ENCODE measurements at regions not wholly inside any gene's neighbourhood (a gene's known extent, or its start where the extent isn't known, plus 50 kb on each side); places are given as distances from the start of the nearest gene placed in this dataset.

DNA sequence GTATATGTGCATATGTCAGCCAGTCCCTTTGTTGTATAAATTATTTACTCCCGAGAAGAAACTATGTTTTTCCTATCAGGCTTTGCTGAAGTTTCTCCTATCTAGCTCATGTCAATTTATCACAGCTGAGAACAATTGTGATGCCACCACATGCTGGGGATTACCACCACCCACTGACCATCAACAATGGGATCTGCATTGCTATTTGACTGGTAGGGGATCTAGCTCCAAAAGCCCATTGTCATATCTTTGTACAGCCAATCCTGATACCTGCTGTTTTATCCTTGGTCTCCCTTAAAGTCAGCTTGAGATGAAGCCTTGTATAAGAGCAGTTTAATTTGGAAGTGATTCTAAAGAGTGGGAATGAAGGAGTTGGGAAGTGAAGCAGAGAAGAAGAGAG is 53.9 kb upstream of the KCNN2 start:
- Histone ChIP-seq H3K36me3 (no peaks in the 10 kb centered on the region), H3K4me1 (no peaks in the 10 kb centered on the region), H3K9me3 (no peaks in the 10 kb centered on the region), H3K4me3 (no peak overlapping the region), H3K27ac (no peak overlapping the region), H3K27me3 (no peaks in the 10 kb centered on the region)
- no peak for DNase-seq
- 54 to 61% methylated on average over 1 of the region's 1 CpG for WGBS, 2 donors
- ATAC-seq: no peak
- no peak for FAIRE-seq
- TF ChIP-seq, protein P1, sequence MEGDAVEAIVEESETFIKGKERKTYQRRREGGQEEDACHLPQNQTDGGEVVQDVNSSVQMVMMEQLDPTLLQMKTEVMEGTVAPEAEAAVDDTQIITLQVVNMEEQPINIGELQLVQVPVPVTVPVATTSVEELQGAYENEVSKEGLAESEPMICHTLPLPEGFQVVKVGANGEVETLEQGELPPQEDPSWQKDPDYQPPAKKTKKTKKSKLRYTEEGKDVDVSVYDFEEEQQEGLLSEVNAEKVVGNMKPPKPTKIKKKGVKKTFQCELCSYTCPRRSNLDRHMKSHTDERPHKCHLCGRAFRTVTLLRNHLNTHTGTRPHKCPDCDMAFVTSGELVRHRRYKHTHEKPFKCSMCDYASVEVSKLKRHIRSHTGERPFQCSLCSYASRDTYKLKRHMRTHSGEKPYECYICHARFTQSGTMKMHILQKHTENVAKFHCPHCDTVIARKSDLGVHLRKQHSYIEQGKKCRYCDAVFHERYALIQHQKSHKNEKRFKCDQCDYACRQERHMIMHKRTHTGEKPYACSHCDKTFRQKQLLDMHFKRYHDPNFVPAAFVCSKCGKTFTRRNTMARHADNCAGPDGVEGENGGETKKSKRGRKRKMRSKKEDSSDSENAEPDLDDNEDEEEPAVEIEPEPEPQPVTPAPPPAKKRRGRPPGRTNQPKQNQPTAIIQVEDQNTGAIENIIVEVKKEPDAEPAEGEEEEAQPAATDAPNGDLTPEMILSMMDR (IDR thresholded peaks at IDR 0.05): no peak
- intact Hi-C loops (cut with DNase I): no loop called here

DNA sequence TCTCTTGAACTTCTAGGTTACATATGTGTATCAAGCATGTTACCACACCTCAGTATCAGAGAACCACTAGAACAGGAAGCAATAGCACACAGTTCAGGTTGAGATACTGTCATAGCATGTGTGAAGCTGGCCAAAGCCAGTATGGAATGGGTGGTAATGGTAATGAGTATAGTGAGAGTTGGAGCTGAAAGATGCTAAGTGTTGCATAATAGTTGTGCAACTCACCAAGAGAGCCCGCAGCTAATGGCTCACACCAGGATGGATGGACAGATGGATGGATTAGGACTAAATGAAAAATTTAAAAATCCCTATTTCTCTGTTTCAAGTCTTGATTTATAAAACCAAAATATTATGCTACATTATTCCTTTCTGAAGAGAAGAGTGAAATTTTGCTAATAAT is 53.4 kb upstream of the KCNN2 start:
- intact Hi-C loops (cut with DNase I): no loop called here
- Histone ChIP-seq H3K36me3 (no peaks in the 10 kb centered on the region), H3K27me3 (no peaks in the 10 kb centered on the region), H3K4me1 (no peaks in the 10 kb centered on the region), H3K4me3 (no peak overlapping the region), H3K27ac (no peak overlapping the region), H3K9me3 (no peaks in the 10 kb centered on the region)
- ATAC-seq: no peak
- FAIRE-seq: no peak
- TF ChIP-seq, protein P1 (IDR thresholded peaks at IDR 0.05): no peak
- DNase-seq: no peak
- 88 to 96% methylated on average over 1 of the region's 1 CpG for WGBS, 2 donors

DNA sequence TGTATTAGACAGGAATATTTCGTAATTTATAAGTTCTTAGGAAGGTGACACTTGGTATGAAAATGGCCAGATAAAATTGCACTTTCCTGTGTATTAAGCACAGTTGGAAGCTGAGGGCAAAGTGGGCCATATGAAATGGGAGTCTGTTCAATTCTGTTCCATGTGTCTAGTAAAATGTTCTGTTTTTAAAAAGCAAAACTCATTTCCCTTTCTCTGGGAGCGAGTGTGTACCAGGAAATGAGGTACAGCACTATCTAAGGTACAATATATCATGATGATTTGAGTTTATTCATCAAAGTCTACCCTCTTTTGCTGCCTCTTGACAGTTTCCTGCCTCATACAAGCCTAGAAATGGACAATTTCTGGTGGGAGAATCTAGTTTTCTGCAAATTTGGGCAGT is 51.2 kb upstream of the KCNN2 start:
- Histone ChIP-seq H3K27me3 (no peaks in the 10 kb centered on the region), H3K27ac (no peak overlapping the region), H3K36me3 (no peaks in the 10 kb centered on the region), H3K9me3 (no peaks in the 10 kb centered on the region), H3K4me1 (no peaks in the 10 kb centered on the region), H3K4me3 (no peak overlapping the region)
- no peak for ATAC-seq
- no peak for FAIRE-seq
- DNase-seq: no peak
- TF ChIP-seq, protein P1 (IDR thresholded peaks at IDR 0.05): no peak
- 81 to 87% methylated on average over 2 of the region's 2 CpGs for WGBS, 2 donors
- intact Hi-C loops (cut with DNase I): no loop called here

DNA sequence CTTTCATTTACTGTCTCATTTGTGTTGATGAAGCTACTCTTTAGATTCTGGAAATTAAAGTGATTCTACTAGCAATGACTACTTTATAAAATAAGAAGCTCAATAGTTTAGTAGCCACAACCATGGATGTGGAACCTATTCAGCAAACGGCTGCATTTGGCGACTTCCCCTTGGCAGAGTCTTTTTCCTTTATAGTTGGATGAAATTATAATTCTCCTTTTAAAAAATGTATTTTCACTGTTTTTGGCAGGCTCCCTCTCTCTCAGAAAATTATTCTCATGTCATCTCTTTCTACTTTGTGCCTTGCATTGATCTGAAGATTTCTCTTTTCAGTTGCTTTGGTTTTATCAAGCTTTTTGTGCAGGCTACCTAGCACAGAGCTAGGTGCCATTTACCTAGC is 50.6 kb upstream of the KCNN2 start:
- WGBS, 2 donors: 78 to 79% methylated on average over 2 of the region's 2 CpGs
- Histone ChIP-seq H3K4me1 (no peaks in the 10 kb centered on the region), H3K27ac (no peak overlapping the region)

DNA sequence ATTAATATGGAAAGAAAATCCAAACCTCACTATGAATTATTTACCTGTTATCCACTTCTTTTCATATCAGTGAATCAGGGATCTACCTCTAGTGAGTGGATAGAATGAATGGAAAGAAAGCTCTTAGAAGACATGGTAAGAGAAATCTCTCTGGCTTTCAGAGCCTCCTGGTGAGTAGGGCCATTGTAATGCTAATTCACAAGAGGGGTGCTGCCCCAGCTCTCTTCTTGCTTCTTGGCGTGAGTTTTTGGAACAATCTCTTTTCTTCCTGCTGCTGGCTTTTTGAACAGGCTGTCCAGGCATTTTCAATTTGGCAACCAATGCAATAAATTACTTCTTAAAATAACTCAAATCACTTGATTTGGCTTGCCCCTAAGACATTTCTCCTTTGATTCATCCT is 49.9 kb upstream of the KCNN2 start:
- intact Hi-C loops (cut with DNase I): no loop called here
- no peaks in the 10 kb centered on the region for H3K4me1 ChIP-seq
- no peaks in the 10 kb centered on the region for H3K36me3 ChIP-seq
- TF ChIP-seq, protein P1 (IDR thresholded peaks at IDR 0.05): no peak
- FAIRE-seq (no peak), DNase-seq (no peak), ATAC-seq (no peak)
- H3K27me3 ChIP-seq: no peaks in the 10 kb centered on the region
- H3K4me3 ChIP-seq: no peak overlapping the region
- H3K27ac ChIP-seq: no peak overlapping the region
- 78 to 84% methylated on average over 1 of the region's 1 CpG for whole genome bisulfite sequencing, 2 donors
- H3K9me3 ChIP-seq: no peaks in the 10 kb centered on the region

More for the DNA sequence above, 50.6 kb upstream of the KCNN2 start:
- FAIRE-seq (no peak), DNase-seq (no peak), ATAC-seq (no peak)
- H3K9me3 ChIP-seq: no peaks in the 10 kb centered on the region
- TF ChIP-seq, protein P1 (IDR thresholded peaks at IDR 0.05): no peak
- no peaks in the 10 kb centered on the region for H3K36me3 ChIP-seq
- H3K4me3 ChIP-seq: no peak overlapping the region
- H3K27me3 ChIP-seq: no peaks in the 10 kb centered on the region
- intact Hi-C loops (cut with DNase I): no loop called here
